ENCODE measurements at regions not wholly inside any gene's neighbourhood (a gene's known extent, or its start where the extent isn't known, plus 50 kb on each side); places are given as distances from the start of the nearest gene placed in this dataset.

DNA sequence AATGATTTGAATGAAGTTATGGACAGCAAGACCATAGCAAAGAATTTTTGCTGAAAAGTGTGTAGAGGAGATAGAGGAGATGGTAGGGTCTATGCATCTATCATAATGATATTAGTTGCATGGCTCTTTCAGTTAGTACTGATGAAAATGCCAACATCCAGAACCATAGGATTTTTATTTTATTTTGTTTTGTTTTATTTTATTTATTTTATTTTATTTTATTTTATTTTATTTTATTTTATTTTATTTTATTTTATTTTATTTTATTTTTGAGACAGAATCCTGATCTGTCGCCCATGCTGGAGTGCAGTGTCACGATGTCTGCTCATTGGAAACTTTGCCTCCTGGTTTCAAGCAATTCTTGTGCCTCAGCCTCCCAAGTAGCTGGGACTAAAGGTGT is 1021.1 kb upstream of the ZEB2 start:
- Histone ChIP-seq H3K36me3 (no peaks in the 10 kb centered on the region), H3K4me1 (ENCODE audit: insufficient read depth) (no peaks in the 10 kb centered on the region), H3K27me3 (no peaks in the 10 kb centered on the region), H3K27ac (no peak overlapping the region), H3K9me3 (no peaks in the 10 kb centered on the region), H3K4me3 (no peak overlapping the region)
- no peak for DNase-seq
- 94 to 100% (median 96%) methylated on average over 2 of the region's 2 CpGs for WGBS, 3 donors
- intact Hi-C loops (cut with DNase I): no loop called here
- TF ChIP-seq EP300 (IDR thresholded peaks at IDR 0.05) (no peak), POLR2A (IDR thresholded peaks at IDR 0.05) (no peak)
- TF ChIP-seq, protein P1, sequence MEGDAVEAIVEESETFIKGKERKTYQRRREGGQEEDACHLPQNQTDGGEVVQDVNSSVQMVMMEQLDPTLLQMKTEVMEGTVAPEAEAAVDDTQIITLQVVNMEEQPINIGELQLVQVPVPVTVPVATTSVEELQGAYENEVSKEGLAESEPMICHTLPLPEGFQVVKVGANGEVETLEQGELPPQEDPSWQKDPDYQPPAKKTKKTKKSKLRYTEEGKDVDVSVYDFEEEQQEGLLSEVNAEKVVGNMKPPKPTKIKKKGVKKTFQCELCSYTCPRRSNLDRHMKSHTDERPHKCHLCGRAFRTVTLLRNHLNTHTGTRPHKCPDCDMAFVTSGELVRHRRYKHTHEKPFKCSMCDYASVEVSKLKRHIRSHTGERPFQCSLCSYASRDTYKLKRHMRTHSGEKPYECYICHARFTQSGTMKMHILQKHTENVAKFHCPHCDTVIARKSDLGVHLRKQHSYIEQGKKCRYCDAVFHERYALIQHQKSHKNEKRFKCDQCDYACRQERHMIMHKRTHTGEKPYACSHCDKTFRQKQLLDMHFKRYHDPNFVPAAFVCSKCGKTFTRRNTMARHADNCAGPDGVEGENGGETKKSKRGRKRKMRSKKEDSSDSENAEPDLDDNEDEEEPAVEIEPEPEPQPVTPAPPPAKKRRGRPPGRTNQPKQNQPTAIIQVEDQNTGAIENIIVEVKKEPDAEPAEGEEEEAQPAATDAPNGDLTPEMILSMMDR (IDR thresholded peaks at IDR 0.05): no peak

DNA sequence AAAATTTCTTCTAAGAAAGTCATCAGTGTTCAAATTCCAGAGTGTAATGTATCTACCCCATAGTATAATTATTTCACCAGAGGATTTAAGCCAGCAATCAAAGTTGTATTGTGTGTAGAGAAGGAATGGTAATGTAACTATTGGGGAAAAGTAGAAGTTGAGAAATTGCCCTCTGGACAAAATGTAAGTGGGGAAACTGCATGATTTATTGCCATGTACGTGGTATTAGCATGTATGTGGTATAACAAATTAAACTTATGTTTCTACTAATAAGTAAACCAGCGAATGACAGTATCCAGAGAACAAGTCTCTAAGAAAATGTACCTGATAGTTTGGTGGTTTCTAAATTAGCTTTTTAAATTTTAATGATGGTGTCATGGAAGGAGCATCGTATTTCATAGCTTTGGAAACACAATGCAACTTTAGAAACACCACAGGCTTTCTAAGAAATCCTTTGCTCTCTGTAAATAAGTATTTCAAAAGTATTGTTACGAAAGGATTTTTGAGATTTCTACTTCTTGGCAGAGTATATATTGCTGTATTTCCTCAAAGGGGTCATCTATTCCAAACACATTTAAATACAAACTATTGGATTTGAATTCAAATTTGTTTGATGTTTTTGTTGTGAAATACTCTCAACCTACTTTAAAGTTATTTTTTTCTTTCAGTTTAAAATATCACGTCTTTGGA is 1018.9 kb upstream of the ZEB2 start:
- no peak overlapping the region for H3K27ac ChIP-seq
- WGBS, 3 donors: 59 to 68% (median 64%) methylated on average over 5 of the region's 5 CpGs
- no peak overlapping the region for H3K4me3 ChIP-seq
- H3K4me1 ChIP-seq (ENCODE audit: insufficient read depth): no peaks in the 10 kb centered on the region
- no peak for DNase-seq
- no peaks in the 10 kb centered on the region for H3K27me3 ChIP-seq
- TF ChIP-seq EP300 (IDR thresholded peaks at IDR 0.05) (no peak), POLR2A (IDR thresholded peaks at IDR 0.05) (no peak)
- TF ChIP-seq, protein P1 (IDR thresholded peaks at IDR 0.05): no peak
- intact Hi-C loops (cut with DNase I): no loop called here
- no peaks in the 10 kb centered on the region for H3K36me3 ChIP-seq
- H3K9me3 ChIP-seq: no peaks in the 10 kb centered on the region

DNA sequence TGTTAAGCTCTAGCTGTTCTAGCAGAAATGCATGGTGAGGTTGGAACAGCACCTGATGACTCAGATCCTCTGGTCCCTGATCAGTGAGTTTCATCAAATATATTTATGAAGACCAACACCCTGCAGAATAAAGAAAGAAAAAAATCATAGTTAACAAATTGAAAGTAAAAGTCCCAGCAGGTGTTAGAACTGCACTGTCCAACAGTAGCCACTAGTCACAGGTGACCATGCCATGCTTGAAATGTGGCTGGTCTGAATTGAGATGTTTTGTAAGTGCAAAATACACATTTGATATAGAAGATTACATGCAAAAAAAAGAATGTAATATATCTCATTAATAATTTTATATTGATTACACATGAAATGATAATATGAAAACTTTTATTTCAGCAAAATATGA is 1010.7 kb upstream of the ZEB2 start:
- intact Hi-C loops (cut with DNase I): no loop called here
- no peaks in the 10 kb centered on the region for H3K9me3 ChIP-seq

DNA sequence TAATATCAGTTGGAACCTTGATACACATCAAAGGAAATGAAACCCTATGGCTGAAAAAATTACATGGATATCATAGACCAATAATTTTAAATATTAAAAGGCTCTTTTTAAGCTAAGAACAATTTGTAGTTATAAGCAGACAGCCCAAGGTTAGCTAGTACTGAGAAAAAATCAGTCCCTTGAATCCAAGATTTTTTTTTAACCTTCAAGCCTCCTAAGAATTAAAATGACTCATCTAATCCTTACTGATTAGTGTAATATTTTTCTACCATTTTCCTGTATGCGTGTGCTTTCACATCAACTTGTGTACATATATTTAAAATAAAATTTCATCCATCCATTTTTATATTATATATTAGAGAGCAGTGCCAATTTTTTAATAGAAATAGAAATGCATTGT is 1004.9 kb upstream of the ZEB2 start:
- Histone ChIP-seq H3K4me3 (no peak overlapping the region), H3K27me3 (no peaks in the 10 kb centered on the region), H3K9me3 (no peaks in the 10 kb centered on the region), H3K27ac (no peak overlapping the region), H3K36me3 (no peaks in the 10 kb centered on the region), H3K4me1 (ENCODE audit: insufficient read depth) (no peaks in the 10 kb centered on the region)
- no peak for DNase-seq
- WGBS, 3 donors: 33 to 48% (median 36%) methylated on average over 1 of the region's 1 CpG
- intact Hi-C loops (cut with DNase I): no loop called here
- TF ChIP-seq POLR2A (IDR thresholded peaks at IDR 0.05) (no peak), EP300 (IDR thresholded peaks at IDR 0.05) (no peak)
- TF ChIP-seq, protein P1 (IDR thresholded peaks at IDR 0.05): no peak

More for the DNA sequence above, 1010.7 kb upstream of the ZEB2 start:
- Histone ChIP-seq H3K36me3 (no peaks in the 10 kb centered on the region), H3K4me3 (no peak overlapping the region), H3K4me1 (ENCODE audit: insufficient read depth) (no peaks in the 10 kb centered on the region), H3K27ac (no peak overlapping the region), H3K27me3 (no peaks in the 10 kb centered on the region)
- DNase-seq: no peak
- TF ChIP-seq, protein P1 (IDR thresholded peaks at IDR 0.05): no peak
- TF ChIP-seq POLR2A (IDR thresholded peaks at IDR 0.05) (no peak), EP300 (IDR thresholded peaks at IDR 0.05) (no peak)
